ENCODE measurements at regions not wholly inside any gene's neighbourhood (a gene's known extent, or its start where the extent isn't known, plus 50 kb on each side); places are given as distances from the start of the nearest gene placed in this dataset.
"Not testable (repeated sequence)": the region's sequence is repeated elsewhere in the genome, so short reads cannot be mapped to it uniquely, and the experiment has no call there.

GRCh38 chr4:184967699-184968098 lies 50.6 kb upstream of the HELT start:
- TF ChIP-seq CTCF (IDR thresholded peaks at IDR 0.05; ENCODE audit: low read depth, low read length); EZH2phosphoT487 (IDR thresholded peaks at IDR 0.05; ENCODE audit: low read depth): not testable (repeated sequence)

Measured in OCI-LY3 (cell line).